ENCODE measurements at regions not wholly inside any gene's neighbourhood (a gene's known extent, or its start where the extent isn't known, plus 50 kb on each side); places are given as distances from the start of the nearest gene placed in this dataset.

GRCh38 chr14:83485591-83485990 is 1951.9 kb upstream of the SEL1L start:
- no peaks in the 10 kb centered on the region for H3K36me3 ChIP-seq (replicated peaks in 1 of 2; ENCODE audit: control insufficient read depth in 1 of 2, insufficient read depth in 2 of 2, low read length in 2 of 2)
- peaks cover 0 to 2% (median 1%) of the 10 kb centered on the region in 3 donors for H3K27me3 Mint-ChIP-seq (ENCODE audit: low read depth in 3 of 3)
- TF ChIP-seq CTCF (IDR thresholded peaks at IDR 0.05), result no peak
- peaks cover 0 to 3% (median 0%) of the 10 kb centered on the region in 7 donors for H3K9me3 Mint-ChIP-seq
- no peaks in the 10 kb centered on the region for H3K36me3 Mint-ChIP-seq
- no peak overlapping the region for H3K27ac Mint-ChIP-seq
- H3K9me3 ChIP-seq (replicated peaks in 1 of 2; ENCODE audit: control insufficient read depth in 1 of 2, insufficient read depth in 1 of 2, low read length in 2 of 2), result no peaks in the 10 kb centered on the region
- H3K79me2 ChIP-seq (ENCODE audit: insufficient read depth, low read length), result no peaks in the 10 kb centered on the region
- DNase-seq, result no peak
- no peak overlapping the region for H2AFZ ChIP-seq (ENCODE audit: insufficient read depth, low read depth, low read length, poor library complexity, severe bottlenecking)
- no peak overlapping the region for H3K27ac ChIP-seq (ENCODE audit: low read depth in 1 of 2, low read length in 2 of 2)
- no peak overlapping the region for H3K4me3 ChIP-seq (replicated peaks in 1 of 3; ENCODE audit: low read depth in 2 of 3, low read length in 3 of 3)
- H3K27me3 ChIP-seq (ENCODE audit: control insufficient read depth in 2 of 2, insufficient read depth in 2 of 2, low read length in 2 of 2), result no peaks in the 10 kb centered on the region
- H3K4me1 ChIP-seq (ENCODE audit: control insufficient read depth in 1 of 2, insufficient read depth in 2 of 2, low read length in 2 of 2), result no peaks in the 10 kb centered on the region
- H3K4me1 Mint-ChIP-seq, result no peaks in the 10 kb centered on the region
- no peak overlapping the region for H3K4me2 ChIP-seq (replicated peaks; ENCODE audit: extremely low read depth, low read length, poor library complexity, severe bottlenecking)
- no peak overlapping the region for H3K4me3 Mint-ChIP-seq
- H4K20me1 ChIP-seq (ENCODE audit: insufficient read depth, low read length), result no peaks in the 10 kb centered on the region
- intact Hi-C loops (cut with micrococcal nuclease), result no loop called here
- H3K9ac ChIP-seq (ENCODE audit: insufficient read depth, low read length, poor library complexity, severe bottlenecking), result no peak overlapping the region

GRCh38 chr14:83491091-83491490 is 1957.4 kb upstream of the SEL1L start:
- H3K9me3 Mint-ChIP-seq, result peaks cover 0 to 2% (median 1%) of the 10 kb centered on the region in 7 donors

More at GRCh38 chr14:83491091-83491490, 1957.4 kb upstream of the SEL1L start:
- TF ChIP-seq CTCF (IDR thresholded peaks at IDR 0.05), result no peak
- H3K4me3 ChIP-seq (replicated peaks in 1 of 3; ENCODE audit: low read depth in 2 of 3, low read length in 3 of 3), result no peak overlapping the region
- H3K4me1 ChIP-seq (ENCODE audit: control insufficient read depth in 1 of 2, insufficient read depth in 2 of 2, low read length in 2 of 2), result no peaks in the 10 kb centered on the region
- Mint-ChIP-seq H3K36me3 (no peaks in the 10 kb centered on the region), H3K4me1 (no peaks in the 10 kb centered on the region), H3K27ac (no peak overlapping the region), H3K4me3 (no peak overlapping the region), H3K27me3 (ENCODE audit: low read depth in 3 of 3) (peaks cover 0 to 2% (median 0%) of the 10 kb centered on the region in 3 donors)
- no peaks in the 10 kb centered on the region for H3K27me3 ChIP-seq (ENCODE audit: control insufficient read depth in 2 of 2, insufficient read depth in 2 of 2, low read length in 2 of 2)
- H3K9ac ChIP-seq (ENCODE audit: insufficient read depth, low read length, poor library complexity, severe bottlenecking), result no peak overlapping the region
- H3K36me3 ChIP-seq (replicated peaks in 1 of 2; ENCODE audit: control insufficient read depth in 1 of 2, insufficient read depth in 2 of 2, low read length in 2 of 2), result no peaks in the 10 kb centered on the region
- no peaks in the 10 kb centered on the region for H3K9me3 ChIP-seq (replicated peaks in 1 of 2; ENCODE audit: control insufficient read depth in 1 of 2, insufficient read depth in 1 of 2, low read length in 2 of 2)
- 100% methylated on average over 1 of the region's 2 CpGs for WGBS (ENCODE audit: insufficient coverage)
- no peak for DNase-seq
- H3K27ac ChIP-seq (ENCODE audit: low read depth in 1 of 2, low read length in 2 of 2), result no peak overlapping the region
- H2AFZ ChIP-seq (ENCODE audit: insufficient read depth, low read depth, low read length, poor library complexity, severe bottlenecking), result no peak overlapping the region
- H4K20me1 ChIP-seq (ENCODE audit: insufficient read depth, low read length), result no peaks in the 10 kb centered on the region
- H3K79me2 ChIP-seq (ENCODE audit: insufficient read depth, low read length), result no peaks in the 10 kb centered on the region
- H3K4me2 ChIP-seq (replicated peaks; ENCODE audit: extremely low read depth, low read length, poor library complexity, severe bottlenecking), result no peak overlapping the region
- intact Hi-C loops (cut with micrococcal nuclease), result no loop called here

Measured in CD14-positive monocyte (primary cell).